ENCODE measurements at regions not wholly inside any gene's neighbourhood (a gene's known extent, or its start where the extent isn't known, plus 50 kb on each side); places are given as distances from the start of the nearest gene placed in this dataset.
A peak's percentile ranks its signal among the peaks of the same experiment; 100 is the strongest.

DNA sequence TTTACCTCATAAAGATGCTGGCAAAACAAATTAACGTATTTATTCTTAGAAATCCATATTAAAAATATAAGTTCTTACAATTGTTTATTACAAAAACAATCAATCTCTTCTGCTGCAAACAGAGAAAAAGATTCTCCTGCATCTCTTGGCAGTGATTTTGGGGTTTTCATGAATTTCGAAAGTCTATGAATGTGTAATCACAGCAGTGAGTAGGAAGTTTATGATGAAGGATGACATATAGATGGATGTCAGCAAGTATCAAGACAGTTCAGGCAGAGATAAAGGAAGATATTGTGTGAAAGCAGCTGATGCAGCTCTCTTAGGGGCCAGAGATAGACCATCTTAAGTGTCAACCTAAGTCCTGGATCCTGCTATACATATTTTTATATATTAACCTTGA, 196.9 kb upstream of the BANK1 start:
- peak; percentile 6 for DNase-seq (ENCODE audit: low spot score)

DNA sequence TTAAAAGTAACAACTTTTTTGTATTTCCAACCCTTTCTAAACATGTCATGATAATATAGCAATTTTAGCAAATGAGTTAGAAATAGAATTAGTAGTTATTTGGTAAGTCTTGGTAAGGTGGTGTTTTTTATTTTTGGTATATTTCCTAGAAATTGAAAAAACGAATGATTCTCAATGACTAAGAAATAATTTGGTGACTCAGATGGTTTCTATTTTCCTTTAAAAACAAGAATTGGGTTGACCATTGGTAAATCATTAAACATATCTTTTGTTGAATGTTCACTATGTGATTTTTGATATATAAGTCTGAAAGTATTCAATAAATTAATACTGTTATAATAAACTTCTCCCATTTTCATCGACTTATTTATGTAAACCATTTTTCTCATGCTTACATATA, 206.2 kb upstream of the BANK1 start:
- no peak for DNase-seq (ENCODE audit: low spot score)

DNA sequence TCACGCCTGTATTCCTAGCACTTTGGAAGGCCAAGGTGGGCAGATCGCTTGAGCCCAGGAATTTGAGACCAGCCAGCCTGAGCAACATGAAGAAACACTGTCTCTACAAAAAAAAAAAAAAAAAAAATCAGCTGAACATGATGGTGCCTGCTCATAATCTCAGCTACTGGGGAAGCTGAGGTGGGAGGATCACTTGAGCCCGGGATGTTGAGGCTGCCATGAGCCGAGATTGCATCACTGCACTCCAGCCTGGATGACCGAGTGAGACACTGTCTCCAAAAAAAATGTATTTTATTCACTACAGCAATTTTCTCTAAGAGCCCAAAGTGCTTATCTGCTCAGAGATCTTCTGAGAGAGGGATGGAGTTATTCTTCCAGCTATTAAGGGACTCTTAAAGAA, 215.8 kb upstream of the PPP3CA start:
- DNase-seq (ENCODE audit: low spot score) = no peak

DNA sequence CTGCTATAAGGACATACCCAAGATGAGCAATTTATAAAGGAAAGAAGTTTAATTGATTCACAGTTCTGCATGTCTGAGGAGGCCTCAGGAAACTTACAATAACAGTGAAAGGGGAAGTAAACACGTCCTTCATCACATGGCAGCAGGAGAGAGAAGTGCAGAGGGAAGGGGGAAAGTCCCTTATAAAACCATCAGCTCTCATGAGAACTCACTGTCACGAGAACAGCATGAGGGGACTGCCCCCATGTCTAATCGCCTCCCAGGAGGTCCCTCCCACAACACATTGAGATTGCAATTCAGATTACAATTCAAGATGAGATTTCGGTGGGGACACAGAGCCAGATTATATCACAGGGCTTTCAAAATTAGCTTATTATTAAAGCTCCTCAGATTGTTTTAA, 209.5 kb upstream of the PPP3CA start:
- no peak for DNase-seq (ENCODE audit: low spot score)

DNA sequence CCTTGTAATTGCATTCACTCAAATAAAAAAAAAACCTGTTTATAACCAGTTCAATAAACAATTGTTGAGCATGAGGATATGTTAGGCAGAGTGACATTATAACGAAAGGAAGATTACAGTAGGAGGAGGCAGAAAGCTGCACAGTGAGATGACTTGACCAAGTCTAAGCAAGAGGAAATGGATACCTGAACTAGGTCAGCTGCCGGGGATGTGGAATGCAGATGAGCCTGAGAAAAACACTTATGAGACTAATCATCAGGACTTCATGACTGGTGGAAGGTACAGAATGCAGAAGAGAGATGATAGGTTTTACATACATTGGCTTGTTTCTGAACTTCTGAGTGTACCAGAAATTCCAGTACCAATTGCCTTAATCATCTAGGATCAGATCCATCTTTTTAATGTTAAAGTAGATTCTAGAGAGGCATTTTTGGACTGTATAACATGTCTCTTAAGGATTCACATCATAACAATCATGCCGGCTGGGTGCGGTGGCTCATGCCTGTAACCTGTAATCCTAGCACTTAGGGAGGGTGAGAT, 208.1 kb upstream of the PPP3CA start:
- DNase-seq (ENCODE audit: low spot score) = no peak

DNA sequence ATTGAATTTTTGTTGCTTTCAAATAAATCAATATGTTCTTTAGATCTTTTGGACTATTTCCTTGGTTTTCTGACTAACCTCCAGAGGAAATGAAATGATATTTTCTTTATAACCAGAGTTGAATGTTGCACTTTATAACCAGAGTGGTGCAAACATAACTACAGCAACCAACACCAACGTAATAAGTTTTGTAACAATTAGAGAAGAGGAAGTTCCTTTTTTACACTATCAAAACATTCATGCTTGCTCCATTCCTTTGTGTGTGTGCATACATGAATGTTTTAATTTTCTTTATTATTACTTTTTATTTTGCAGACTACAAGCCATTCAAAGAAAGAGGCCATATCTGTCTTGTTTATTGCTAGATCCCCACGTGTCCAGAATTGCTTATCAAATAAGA, 193.0 kb upstream of the PPP3CA start:
- no peak for DNase-seq (ENCODE audit: low spot score)

DNA sequence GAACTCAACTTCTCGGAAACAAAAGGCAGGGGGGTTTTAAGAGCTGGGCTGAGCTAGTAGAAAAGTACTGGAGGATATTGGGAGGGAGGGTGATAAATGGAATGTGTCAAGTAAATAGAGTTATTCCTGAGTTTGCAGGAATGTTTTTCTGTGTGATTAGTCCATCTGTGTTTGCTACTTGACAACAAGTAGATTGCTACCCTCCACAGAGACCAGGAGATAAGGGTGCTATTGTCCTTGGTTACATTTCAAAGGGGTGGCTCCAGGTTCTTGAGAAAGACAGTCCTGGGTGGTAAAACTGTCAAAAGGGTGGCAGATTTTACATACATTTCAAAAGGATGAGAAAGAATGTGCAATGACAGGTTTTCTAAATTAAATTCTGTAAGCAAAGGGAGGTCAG, 181.2 kb upstream of the PPP3CA start:
- DNase-seq (ENCODE audit: low spot score) = no peak

DNA sequence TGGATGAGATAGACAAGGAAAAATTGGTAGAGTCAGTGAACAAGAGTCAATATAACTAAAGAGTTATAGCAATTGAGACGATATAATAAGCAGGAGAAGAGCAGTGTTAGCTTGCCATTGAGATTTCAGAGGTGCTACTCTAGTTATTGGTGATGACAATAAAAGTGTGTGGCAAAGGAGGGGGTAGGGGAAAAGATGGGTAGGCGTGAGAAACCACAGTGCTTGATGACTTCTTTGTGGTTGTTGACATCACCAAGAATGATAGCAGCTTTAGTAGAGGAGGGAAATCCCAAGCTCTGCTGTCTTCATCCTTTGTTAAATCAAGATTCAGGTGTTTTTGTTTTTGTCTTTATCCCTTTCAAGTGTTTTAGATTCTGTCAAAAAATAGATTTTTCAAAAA, 179.9 kb upstream of the PPP3CA start:
- no peak for DNase-seq (ENCODE audit: low spot score)

DNA sequence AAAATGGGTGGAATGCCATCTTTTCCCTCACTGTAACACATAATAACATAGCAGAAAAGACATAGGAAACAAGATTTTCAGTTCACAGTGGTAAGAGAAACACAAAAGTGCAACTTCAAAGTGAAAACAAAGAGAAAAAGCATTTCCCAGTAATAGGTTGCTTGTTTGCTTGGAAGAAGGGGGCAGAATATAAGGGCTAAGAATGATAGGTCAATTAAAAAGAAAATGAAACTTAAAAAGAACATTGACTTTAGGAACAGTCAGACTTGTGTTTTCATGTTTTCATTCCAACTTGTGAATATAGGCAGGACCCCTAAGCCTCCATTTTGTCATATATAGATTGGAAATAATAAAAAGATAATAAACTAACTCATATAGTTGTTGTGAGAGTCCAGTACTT, 168.2 kb upstream of the PPP3CA start:
- no peak for DNase-seq (ENCODE audit: low spot score)

DNA sequence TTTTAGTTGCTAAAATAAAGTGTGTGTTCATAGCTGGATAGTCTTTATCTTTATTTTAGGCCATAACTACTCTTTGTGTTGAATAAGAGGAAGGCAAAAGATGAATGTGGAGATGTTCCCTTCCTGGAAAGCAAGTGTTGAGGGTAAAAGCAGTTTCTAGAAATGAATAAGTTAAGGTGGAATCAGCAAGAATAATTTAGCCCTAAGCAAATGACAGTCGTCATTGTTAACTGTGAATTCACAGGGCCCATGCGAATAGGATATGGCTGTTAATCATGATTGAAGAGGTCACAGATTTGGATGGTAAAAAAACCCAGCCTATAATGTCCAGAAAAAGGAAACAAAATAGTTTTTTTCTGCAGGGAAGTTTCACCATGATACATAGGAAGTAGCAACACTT, 167.8 kb upstream of the PPP3CA start:
- DNase-seq (ENCODE audit: low spot score) = no peak

DNA sequence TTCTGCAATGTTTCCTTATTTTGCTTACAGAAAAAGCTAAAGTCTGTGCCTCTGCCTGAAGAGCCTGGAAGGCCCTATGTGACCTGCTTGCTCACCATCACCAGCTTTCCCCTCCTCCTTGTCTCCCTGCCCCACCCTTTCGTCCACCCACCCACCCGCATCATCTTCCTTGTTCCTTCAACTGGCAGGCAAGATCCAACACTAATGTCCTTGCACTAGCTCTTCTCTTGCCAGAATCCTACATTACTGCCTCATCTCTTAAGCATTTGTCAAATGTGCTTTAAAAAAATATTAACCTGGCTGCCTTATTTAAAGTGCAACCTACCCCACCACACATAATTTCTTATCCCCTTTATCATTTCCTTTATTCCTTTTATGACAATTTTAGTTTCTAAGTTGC, 165.1 kb upstream of the PPP3CA start:
- DNase-seq (ENCODE audit: low spot score) = no peak

DNA sequence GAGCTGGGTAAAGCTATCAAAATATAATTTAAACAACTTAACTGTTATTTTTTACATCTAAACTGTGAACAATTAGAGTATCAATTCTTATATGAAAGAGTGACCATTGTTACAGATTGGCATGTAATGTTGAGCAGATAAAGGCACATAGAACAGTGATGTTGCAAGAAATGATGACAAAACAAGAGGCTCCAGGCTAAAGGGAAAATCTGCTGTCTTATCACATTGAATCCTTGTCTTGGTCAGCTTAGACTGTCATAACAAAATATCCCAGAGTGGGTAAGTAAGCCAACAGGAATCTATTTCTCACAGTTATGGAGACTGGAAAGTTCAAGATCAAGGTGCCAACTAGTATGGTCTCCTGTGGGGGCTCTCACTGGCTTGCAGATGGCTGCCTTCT, 154.1 kb upstream of the PPP3CA start:
- DNase-seq (ENCODE audit: low spot score) = no peak

DNA sequence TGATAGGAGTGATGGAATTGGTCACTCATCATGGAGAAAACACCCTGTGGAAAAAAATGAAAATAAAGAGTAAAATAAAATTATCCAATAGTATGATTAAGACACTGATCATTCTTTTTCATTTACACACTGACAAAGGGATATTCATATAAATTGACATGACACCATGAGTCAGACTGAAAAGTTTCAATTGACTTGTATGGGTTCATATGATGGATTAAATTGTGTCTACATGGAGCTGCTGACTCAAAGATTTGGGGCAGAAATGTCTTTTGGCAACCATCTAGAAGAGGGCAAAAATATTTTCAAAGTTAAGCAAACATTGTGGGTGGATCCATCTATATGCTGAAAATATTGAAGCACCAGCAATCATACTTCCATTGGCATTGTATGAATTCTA, 153.4 kb upstream of the PPP3CA start:
- no peak for DNase-seq (ENCODE audit: low spot score)

DNA sequence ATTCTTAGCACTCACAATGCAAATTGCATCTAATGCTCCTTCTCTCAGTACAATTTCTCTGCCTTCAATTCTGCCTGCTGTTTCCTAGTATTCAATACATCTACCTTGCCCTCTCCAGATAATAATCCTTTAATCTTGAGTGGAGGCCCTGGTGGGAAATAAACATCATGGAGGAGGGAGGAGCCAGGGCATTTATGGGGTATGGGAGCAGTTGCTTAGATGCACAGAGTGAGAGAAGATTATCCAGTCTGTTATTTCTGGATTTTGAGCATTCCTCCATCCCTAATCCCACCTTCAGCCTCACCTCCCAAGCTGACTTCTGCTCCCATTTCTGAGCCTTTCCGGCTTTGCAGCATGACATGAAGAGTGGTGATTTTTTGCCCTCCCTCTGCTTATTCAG, 127.9 kb upstream of the PPP3CA start:
- DNase-seq (ENCODE audit: low spot score) = no peak

DNA sequence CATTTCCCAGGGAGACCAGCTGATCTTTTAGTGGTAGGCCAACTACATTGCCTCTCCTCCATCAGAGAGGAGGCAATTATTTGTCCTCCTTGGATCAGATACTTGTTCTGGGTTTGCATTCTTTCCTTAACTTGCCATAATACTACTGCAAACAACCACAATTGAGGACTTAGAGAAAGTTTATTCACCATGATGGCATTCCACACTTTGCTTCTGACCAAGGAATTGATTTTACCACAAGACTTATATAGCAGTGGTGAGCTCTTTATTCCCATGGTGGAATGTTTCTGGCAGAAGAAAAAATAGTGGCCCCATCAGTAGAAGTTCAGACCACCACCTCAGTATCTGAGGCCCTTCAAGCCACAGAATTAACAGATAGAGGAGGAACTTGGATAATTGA, 123.9 kb upstream of the PPP3CA start:
- no peak for DNase-seq (ENCODE audit: low spot score)

DNA sequence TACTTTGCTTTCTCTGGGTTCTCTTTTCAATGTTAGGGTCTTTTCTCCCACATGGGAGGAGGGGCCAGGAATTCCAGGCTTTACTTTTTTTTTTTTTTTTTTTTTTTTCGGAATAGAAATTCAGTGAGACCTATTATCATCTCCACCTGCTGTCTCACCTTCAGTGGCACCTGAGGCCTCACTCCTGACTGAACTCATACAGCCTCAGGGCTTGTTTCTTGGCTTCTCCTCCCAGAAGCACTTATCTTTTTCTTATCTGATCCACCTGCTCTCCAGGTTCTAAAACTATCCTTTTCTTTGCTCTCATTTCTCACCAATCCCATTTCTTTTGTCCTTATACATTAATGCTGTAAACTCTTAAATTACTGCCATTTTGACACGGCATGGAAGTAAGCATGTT, 117.3 kb upstream of the PPP3CA start:
- DNase-seq (ENCODE audit: low spot score) = no peak

DNA sequence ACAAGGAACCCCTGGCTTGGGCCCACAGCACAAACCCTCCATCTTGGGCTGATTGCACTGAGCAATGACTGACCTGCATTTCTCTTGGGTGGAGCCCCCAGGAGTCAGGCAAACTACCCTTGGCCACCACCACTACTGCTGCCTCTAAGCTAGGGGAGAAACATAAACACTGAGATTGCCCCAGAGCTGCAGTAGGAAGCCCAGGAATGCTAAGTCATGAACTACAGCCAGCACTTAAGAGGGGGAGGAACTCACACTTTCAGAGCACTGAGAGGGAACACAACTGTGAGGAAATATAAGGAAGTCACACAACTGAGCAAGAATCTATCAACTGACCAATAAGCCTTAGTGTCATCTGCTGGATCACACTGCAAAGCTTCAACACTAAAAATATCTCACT, 111.6 kb upstream of the PPP3CA start:
- no peak for DNase-seq (ENCODE audit: low spot score)

DNA sequence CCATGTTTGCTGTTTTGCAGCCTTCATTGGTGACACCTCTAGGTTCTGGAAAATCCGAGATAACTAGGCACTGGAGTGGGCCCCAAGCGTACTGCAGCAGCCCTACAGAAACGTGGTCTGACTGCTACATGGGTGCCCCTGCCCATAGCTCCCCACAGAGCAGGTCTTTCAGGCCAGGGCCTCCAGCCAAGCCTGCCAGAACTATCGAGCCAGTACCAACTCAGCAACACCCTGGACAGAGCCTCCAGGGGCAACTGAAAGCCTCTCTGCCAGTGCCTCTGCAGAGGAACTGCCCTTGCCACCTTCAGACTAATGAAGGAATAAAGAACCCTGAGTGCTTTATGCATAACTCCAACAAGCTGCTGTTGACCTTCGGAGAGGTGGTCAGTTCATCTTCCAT, 111.1 kb upstream of the PPP3CA start:
- no peak for DNase-seq (ENCODE audit: low spot score)

DNA sequence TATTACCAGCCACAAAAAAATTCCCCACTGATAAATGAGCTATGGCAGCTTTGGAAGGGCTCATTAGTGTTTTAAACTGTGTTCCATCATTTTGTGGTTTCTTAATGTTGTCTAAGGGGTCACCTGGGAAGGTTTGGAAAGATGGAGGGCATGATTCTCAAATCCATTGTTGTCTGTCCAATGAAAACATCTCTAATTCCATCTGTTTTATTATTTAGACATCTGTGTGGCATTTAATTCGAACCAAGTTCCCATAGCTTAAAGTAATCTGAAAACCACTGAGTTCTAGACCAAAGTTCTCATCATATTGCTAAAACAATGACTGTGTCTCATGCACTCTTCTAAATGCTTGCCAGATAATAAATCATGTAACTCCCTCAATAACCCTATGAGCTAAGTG, 103.8 kb upstream of the PPP3CA start:
- DNase-seq (ENCODE audit: low spot score) = no peak

DNA sequence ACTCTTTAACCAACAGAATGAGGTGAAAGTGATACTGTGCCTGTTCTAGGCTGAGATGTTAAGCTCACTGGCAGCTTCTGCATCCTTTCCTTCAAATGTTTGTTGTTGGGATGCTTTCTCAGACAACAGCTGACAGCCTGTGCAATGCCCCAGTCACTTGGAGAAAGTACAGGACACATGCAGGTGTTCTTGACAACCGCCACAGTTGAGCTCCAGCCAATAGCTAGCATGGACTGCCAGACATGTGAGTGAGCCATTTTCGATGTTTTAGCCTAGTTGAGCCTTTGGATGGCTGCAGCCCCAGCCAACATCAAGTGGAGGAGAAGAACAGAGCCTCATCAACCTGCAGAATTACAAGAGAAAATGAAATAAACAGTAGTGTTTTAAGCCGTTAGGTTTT, 94.1 kb upstream of the PPP3CA start:
- DNase-seq (ENCODE audit: low spot score) = no peak

DNA sequence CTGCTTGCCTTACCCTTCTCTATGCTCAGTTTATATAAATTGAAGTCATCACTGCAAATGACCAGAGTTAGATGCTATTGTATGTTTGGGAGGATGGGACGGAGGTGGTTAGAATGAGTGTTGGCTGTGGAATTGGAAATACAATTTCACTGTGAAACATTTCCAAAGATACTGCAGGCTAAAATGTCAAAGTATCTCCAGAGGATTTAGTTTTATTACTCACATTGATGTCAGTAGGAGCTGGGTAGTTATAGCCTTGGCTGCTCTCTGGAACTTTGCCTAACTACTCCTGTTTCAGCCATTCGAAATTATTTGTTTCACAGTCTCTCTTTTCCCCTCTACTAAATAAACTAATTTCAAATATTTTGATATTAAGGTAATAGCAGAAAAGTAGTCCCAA, 92.6 kb upstream of the PPP3CA start:
- DNase-seq (ENCODE audit: low spot score) = no peak

DNA sequence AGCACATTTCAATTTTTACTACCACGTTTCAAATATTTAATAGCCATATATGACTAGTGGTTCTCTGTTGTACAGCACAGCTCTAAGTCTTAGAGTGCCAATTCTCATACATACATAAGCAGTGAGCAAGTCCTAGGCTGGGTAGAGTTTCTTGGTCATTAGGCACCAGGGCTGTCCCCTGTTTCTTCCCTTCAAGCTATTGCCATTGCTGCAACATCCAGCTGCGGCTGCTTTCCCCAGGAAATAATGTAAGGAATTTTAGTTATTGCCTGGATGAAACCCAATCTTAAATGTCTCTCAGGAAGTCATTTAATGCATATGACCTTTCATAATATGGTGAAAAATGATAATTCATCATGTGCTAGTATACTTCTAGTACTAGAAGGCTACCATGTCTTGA, 74.1 kb upstream of the PPP3CA start:
- no peak for DNase-seq (ENCODE audit: low spot score)

DNA sequence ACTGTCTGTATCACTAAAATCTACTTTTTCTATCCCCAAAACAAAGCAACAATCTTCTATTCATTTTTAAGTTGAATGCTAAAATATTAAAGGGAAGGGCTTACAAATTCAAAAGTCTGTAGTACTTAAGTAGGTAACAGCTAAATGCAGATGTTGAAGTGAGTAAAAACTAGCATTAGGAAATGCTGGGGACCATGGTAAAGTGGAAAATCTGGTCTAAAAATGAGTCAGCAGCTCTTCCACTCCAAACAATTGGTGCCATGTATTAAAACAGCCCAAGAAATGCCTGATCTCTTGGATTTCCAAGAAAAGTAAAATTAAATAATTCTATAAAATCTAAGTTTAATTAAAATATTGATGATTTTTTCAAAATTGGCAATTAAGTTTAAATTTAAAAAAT, 73.3 kb upstream of the PPP3CA start:
- no peak for DNase-seq (ENCODE audit: low spot score)

DNA sequence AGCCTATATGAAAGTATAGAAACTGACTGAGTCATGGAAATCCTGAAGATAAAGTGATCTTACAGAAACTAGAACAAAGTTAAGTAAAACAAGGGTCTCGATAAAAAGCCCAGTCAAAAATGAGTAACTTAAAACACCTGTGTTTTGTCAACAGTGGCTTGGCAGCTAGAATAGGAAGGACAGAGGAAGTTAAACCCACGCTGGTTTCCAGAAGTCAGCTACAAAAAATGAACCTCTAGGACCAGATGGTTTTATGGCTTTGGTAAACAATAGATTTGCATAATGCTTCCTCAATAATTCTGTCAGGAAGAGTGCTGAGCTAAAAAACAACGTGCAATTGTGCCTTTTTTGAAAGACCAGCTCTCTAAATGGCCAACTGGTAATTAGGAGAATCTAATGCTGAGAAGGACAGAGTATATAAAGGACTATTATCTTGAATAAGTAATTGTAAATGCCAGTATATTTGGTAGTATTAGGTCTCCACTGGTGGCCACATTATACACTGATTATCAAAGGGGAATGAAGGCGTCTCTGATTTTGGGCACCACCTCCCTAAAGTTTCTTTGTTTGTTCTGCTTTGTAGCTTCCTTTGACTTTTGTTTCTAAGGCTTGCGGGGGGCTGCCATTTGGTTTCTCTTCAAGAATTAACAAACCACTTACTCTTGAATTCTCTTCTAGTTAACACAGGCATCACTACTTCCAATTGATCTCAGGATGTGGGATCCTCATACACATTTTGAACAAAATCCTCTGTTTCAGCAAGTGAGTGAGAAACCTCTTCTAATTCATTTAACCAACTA, 72.2 kb upstream of the PPP3CA start:
- DNase-seq (ENCODE audit: low spot score) = no peak

Data from COLO829 (cell line).